ENCODE measurements at regions not wholly inside any gene's neighbourhood (a gene's known extent, or its start where the extent isn't known, plus 50 kb on each side); places are given as distances from the start of the nearest gene placed in this dataset.

DNA sequence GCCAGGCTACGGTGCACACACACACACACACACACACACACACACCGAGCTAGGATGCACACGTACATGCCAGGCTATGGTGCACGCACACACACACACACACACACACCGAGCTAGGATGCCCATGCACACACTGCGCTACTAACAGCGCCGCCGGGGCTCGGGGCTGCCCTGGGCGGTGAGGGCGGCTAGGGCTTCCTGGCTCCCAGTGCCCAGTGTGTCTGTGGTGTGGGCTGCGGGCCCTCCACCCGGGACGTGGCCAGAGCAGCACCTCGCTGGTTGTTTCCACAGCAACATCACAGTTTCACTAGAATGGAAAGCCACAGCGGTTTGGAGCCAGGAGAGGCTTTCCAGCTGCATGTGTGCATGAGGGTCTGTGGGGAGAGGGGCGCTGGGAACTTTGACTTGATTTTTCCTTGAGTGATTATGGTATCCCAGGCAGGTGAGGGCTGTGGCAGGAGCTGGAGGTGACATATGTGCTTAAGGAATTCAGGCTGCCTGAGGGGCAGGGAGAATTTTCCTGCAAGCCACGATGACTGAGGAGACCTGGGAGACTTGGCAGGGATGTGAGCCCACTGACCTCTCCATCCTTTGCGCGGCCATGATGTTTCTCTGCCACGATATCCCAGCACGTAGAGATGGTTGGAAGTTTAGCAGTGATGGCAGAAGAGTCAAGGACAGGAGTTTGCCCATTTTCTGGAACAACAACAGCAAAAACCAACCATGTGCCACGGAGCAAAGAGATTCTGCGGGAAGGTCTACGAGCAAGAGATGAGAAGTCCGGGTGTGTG, 195.9 kb downstream of the SNX19 start:
- no peak for TF ChIP-seq POLR2A (IDR thresholded peaks at IDR 0.05; ENCODE audit: low read length)
- no peak for TF ChIP-seq GATA1 (IDR thresholded peaks at IDR 0.05; ENCODE audit: low read depth, low read length)
